ENCODE measurements at regions not wholly inside any gene's neighbourhood (a gene's known extent, or its start where the extent isn't known, plus 50 kb on each side); places are given as distances from the start of the nearest gene placed in this dataset.
"Not testable (repeated sequence)": the region's sequence is repeated elsewhere in the genome, so short reads cannot be mapped to it uniquely, and the experiment has no call there.

DNA sequence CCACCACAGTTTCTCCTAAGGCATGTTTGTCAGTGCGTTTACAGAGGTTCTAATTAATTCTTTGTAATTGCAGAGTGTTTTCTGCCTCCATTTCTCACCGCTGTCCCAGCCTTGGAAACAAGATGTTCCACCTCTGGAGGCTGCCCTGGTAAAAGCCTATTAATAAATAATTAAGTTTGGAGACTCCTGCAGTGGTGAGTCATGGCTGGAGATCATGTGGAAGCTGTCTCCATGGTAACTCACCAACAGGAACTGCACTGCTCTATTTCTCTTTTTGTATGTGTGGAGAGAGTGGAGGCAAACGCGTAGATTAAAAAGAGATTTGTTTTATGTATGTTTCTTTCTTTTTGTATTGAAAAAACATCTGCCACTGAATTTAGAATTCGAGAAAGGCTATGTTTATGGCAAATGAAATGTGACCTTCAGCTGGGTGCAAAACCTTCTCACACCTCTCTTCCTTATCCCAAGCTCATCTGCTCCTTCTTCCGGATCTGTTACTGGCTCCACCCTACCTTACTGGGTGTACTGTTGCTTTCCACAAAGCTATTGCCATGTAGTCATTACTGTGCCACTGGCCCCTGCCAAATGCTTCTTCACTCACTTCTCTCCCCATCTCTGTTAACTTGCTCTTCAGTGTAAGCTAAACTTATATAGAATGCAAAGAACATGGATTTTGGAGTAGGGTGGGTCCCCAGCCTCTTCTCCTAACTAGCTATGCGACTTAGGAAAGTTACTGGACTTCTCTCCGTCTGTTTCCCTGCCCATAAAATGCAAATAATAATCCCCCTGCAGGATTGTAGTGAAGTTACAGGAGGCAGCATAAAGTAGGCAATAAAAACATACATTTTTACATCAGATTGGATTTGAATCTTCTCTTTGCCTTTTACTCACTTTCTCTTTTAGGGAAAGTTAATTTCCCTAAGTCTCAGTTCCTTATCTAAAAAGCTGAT is 778.5 kb downstream of the NTRK3 start:
- ChIA-PET POLR2A (no interaction called here), CTCF (no interaction called here)
- DNase-seq (ENCODE audit: extremely low spot score): peak; percentile 10
- TF ChIP-seq L3MBTL2 (conservative IDR thresholded peaks at IDR 0.05): no peak
- no peak for TF ChIP-seq LEF1 (IDR thresholded peaks at IDR 0.05; ENCODE audit: borderline replicate concordance)
- no peak for TF ChIP-seq SUZ12 (IDR thresholded peaks at IDR 0.05)

DNA sequence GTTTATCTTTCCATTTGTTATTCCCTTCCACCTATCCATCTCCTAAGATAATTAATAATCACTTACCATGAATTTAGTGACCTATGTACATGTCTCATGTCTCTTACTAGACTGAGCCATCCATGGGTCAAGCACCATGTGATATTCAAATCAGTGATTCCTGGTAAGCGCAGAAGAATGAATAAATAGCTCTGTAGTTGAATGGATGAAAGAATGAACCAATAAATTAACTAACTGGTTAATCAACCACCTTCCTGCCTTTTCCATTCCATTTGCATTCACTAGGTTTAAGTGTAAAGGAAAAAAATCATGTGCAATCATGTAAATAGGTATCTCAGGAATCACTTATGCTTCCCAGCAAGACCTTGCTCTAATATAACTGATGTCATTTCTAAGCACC is 779.5 kb downstream of the NTRK3 start:
- TF ChIP-seq LEF1 (IDR thresholded peaks at IDR 0.05; ENCODE audit: borderline replicate concordance) (no peak), FOXK2 (IDR thresholded peaks at IDR 0.05) (no peak), BHLHE40 (IDR thresholded peaks at IDR 0.05; ENCODE audit: borderline replicate concordance) (no peak), ARNT (IDR thresholded peaks at IDR 0.05) (no peak), L3MBTL2 (conservative IDR thresholded peaks at IDR 0.05) (no peak), HDGF (IDR thresholded peaks at IDR 0.05; ENCODE audit: borderline replicate concordance) (no peak), ZNF384 (IDR thresholded peaks at IDR 0.05) (no peak), NFRKB (IDR thresholded peaks at IDR 0.05) (no peak), SUZ12 (IDR thresholded peaks at IDR 0.05) (no peak), TARDBP (IDR thresholded peaks at IDR 0.05) (no peak)
- CTCF ChIA-PET: no interaction called here
- DNase-seq (ENCODE audit: extremely low spot score): no peak
- POLR2A ChIA-PET: no interaction called here

DNA sequence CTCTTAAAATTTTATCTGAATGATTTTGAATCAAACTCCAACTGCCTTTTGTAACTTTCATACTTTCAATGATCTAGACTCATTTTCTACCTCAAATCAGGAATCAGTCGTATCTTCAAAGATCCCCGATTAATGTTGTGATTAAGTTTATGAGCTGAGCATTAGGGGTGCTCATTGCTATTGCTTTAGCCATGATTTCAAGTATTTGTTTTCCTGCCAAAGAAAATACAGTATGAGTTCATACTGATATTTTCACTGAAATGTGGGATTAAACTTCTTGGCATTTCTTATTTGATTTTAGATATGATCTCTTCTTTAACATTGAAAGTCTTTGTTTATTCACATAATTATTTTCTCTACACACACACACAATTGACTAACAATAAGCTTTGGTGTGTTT is 785.6 kb downstream of the NTRK3 start:
- TF ChIP-seq FOXM1 (IDR thresholded peaks at IDR 0.05; ENCODE audit: borderline replicate concordance) (no peak), BHLHE40 (IDR thresholded peaks at IDR 0.05; ENCODE audit: borderline replicate concordance) (no peak)
- DNase-seq (ENCODE audit: extremely low spot score): no peak
- CTCF ChIA-PET: no interaction called here
- POLR2A ChIA-PET: no interaction called here

DNA sequence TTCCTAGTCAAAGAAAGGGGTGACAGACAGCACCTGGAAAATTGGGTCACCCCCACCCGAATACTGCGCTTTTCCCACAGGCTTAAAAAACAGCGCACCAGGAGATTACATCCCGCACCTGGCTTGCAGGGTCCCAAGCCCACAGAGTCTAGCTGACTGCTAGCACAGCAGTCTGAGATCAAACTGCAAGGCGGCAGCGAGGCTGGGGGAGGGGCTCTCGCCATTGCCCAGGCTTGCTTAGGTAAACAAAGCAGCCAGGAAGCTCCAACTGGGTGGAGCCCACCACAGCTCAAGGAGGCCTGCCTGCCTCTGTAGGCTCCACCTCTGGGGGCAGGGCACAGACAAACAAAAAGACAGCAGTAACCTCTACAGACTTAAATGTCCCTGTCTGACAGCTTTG is 792.6 kb downstream of the NTRK3 start:
- POLR2A ChIA-PET; CTCF ChIA-PET; DNase-seq (ENCODE audit: extremely low spot score): not testable (repeated sequence)

DNA sequence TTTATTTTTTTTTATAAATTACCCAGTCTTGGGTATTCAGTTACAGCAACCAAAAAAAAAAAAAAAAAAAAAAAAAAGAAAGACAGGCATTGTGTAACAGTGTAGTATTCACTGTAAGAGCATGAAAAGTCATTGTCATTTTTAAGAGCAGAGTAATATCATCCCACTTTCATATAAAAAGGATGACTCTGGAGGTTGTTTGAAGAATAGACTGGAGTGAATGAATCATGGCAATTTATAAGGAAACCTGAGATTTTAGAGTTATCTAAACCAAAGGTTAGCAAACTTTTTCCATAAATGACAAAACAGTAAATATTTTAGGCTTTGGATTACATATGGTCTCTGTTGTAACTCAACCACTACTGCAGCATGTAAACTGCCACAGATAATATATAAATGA is 794.9 kb downstream of the NTRK3 start:
- POLR2A ChIA-PET: no interaction called here
- DNase-seq (ENCODE audit: extremely low spot score): no peak
- TF ChIP-seq SUZ12 (IDR thresholded peaks at IDR 0.05) (no peak), ELF4 (IDR thresholded peaks at IDR 0.05) (no peak), NFRKB (IDR thresholded peaks at IDR 0.05) (no peak), HDGF (IDR thresholded peaks at IDR 0.05; ENCODE audit: borderline replicate concordance) (no peak)
- TF ChIP-seq, protein P1, sequence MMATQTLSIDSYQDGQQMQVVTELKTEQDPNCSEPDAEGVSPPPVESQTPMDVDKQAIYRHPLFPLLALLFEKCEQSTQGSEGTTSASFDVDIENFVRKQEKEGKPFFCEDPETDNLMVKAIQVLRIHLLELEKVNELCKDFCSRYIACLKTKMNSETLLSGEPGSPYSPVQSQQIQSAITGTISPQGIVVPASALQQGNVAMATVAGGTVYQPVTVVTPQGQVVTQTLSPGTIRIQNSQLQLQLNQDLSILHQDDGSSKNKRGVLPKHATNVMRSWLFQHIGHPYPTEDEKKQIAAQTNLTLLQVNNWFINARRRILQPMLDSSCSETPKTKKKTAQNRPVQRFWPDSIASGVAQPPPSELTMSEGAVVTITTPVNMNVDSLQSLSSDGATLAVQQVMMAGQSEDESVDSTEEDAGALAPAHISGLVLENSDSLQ (IDR thresholded peaks at IDR 0.05): no peak
- CTCF ChIA-PET: no interaction called here

DNA sequence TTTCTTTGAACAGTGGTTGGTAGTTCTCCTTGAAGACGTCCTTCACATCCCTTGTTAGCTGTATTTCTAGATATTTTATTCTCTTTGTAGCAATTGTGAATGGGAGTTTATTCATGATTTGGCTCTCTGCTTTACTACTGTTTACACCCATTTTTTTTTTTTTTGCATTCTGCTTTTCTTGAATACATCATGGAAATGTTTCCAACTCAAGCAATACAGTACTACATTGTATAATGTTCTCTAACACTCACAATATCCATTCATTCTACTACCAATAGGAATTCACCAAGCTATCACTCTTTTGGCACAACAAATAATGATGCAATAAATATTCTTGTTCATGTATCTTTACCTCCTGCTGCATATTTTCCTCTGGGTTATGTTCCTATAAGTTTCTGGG is 801.7 kb downstream of the NTRK3 start:
- POLR2A ChIA-PET: no interaction called here
- CTCF ChIA-PET: no interaction called here

DNA sequence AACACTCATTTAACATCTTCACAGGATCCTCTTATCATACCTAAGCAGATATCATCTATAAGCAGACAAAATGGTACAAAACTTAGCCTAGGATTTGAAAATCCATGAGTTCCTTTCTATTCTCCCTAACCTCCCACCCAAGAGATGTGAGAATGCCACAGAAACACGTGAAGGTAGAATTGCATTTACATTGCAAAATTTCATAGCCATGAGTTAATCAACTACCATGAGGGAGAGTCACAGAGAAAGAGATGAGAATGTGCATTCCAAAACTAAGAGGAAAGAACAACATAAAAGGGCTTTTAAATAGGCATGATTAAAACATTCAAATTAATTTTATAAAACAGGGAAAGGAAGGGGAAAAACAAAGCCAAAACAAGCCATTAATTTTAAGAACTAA is 806.2 kb downstream of the NTRK3 start:
- ChIA-PET CTCF (no interaction called here), POLR2A (no interaction called here)
- DNase-seq (ENCODE audit: extremely low spot score): no peak
- TF ChIP-seq TARDBP (IDR thresholded peaks at IDR 0.05): no peak

More for the DNA sequence above, 801.7 kb downstream of the NTRK3 start:
- DNase-seq (ENCODE audit: extremely low spot score): no peak
- TF ChIP-seq SUZ12 (IDR thresholded peaks at IDR 0.05) (no peak), LEF1 (IDR thresholded peaks at IDR 0.05; ENCODE audit: borderline replicate concordance) (no peak), ELF4 (IDR thresholded peaks at IDR 0.05) (no peak), FOXA1 (IDR thresholded peaks at IDR 0.05) (no peak), FOXM1 (IDR thresholded peaks at IDR 0.05; ENCODE audit: borderline replicate concordance) (no peak), FOXK2 (IDR thresholded peaks at IDR 0.05) (no peak), ZNF384 (IDR thresholded peaks at IDR 0.05) (no peak), TARDBP (IDR thresholded peaks at IDR 0.05) (no peak), HDGF (IDR thresholded peaks at IDR 0.05; ENCODE audit: borderline replicate concordance) (no peak)
- TF ChIP-seq, protein P1 (IDR thresholded peaks at IDR 0.05): no peak

DNA sequence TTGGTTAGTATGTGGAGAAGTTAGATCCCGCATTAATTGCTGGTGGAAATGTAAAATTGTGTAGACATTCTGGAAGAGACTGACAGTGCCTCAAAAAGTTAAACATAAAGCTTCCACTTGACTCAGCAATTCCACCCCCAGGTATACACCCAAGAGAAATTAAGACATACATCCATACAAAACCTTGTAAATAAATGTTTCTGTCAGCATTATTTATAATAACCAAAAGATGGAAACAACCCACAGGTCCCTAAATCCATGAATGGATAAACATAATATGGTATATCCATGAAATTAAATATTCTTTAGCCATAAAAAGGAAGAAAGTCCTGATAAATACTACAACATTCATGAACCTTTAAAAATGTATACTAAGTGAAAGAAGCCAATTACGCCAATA is 817.4 kb downstream of the NTRK3 start:
- no peak for DNase-seq (ENCODE audit: extremely low spot score)
- POLR2A ChIA-PET: no interaction called here
- CTCF ChIA-PET: no interaction called here
- TF ChIP-seq TARDBP (IDR thresholded peaks at IDR 0.05) (no peak), NFRKB (IDR thresholded peaks at IDR 0.05) (no peak), LEF1 (IDR thresholded peaks at IDR 0.05; ENCODE audit: borderline replicate concordance) (no peak), ARNT (IDR thresholded peaks at IDR 0.05) (no peak), BHLHE40 (IDR thresholded peaks at IDR 0.05; ENCODE audit: borderline replicate concordance) (no peak), FOXM1 (IDR thresholded peaks at IDR 0.05; ENCODE audit: borderline replicate concordance) (no peak), SP1 (IDR thresholded peaks at IDR 0.05) (no peak), L3MBTL2 (conservative IDR thresholded peaks at IDR 0.05) (no peak), SUZ12 (IDR thresholded peaks at IDR 0.05) (no peak), FOXA1 (IDR thresholded peaks at IDR 0.05) (no peak)
- TF ChIP-seq, protein P1 (IDR thresholded peaks at IDR 0.05): no peak
